Stimulated activated CD4-positive, alpha-beta T cell treated with anti-CD3 and anti-CD28 coated beads, Interleukin-2, amount 100 ng/mL, for 4 hours (primary cell): ENCODE measurements at regions not wholly inside any gene's neighbourhood (a gene's known extent, or its start where the extent isn't known, plus 50 kb on each side); places are given as distances from the start of the nearest gene placed in this dataset.

Experiments
- DNase-seq: peaks from one replicate; pipeline ENCODE4 v3.0.0-alpha.2; 2020; ENCODE audit warnings: low read depth

DNA sequence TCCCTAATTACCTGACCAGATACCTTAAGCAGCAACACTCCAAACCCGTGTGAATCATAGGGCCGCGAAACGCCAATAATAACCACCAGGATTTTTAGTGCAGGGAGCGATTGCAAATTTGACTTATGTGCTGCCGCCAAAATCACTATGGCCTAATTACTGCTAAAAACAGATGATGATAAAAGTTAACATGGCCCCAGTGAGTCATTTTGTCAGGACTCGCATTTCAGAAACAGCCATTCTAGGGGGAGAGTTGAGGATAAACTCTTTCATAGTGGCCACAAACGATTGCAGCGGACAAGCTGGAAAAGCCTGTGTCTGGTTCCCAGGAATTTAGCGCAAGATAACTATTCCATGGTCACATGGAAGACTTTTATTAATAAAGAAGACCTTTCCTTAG, 103.4 kb downstream of the HLX start:
- no peak for DNase-seq

DNA sequence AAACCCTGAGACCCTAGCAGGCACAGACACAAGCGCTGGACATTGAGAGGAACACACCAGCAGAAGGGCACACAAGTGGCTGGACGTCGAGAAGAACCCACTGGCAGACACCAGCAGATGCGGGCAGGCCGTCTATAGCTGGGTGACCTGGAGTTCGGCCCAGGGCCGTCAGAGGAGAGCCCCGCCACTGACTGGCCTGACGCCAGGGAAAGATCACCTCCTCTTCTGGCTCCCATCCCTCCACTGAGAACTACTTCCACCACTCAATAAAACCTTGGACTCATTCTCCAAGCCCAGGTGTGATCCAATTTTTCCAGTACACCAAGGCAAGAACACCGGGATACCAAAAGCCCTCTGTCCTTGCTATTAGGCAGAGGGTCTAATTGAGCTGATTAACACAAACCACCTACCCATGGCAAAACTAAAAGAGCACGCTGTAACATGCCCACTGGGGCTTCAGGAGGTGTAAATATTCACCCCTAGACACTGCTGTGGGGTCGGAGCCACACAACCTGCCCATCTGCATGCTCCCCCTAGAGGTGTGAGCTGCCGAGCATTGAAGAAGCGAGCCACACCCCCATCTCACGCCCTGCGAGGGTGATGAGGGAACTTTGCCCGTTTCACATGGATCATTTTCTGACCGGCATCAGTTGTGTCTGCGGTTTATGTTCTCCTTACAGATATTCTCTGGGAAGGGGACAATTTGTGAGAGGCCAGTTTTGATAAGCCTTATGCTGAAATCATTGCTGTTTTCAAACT, 104.8 kb downstream of the HLX start:
- DNase-seq, result no peak

DNA sequence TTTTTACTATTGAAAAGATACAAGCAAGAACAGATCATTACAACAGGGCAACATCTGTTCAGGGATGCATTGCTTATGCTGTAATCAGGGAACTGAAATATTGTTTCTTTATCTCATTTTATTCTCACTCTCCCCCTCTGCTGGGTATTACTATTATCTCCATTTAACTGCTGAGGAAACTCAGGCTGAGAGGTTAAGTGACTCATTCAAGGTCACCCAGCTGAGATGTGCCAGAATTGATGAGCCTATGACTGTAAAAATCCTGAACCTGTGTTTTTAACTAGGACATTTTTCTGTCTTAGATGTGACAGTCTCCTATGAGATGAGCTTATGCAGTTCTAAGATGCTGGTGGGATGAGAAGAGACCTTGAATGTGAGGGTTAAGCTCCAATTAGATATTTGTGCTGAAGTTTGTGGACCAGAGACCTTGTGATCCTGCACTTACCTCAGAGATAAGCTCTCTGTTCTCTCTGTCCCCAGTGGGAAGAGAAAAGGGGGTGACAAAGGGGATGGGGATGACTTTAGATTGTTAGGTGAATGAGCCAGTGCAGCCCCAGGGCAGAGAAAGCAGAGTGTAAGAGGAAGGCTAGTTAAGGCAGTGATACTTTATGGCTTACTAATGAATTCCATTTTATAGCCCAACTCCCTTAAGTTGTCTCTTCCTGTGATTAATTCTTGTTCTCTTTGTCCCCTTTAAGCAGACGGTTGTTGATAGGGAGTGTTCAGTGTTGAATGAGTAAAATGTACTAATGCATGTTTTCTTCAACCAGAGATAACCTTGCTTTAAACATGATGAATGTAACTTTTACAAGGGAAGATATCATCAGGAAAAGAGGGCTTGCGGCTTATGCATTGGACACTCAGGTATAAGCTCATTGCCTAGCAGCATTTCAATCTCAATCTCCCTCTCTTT, 111.4 kb downstream of the HLX start:
- DNase-seq, result no peak

DNA sequence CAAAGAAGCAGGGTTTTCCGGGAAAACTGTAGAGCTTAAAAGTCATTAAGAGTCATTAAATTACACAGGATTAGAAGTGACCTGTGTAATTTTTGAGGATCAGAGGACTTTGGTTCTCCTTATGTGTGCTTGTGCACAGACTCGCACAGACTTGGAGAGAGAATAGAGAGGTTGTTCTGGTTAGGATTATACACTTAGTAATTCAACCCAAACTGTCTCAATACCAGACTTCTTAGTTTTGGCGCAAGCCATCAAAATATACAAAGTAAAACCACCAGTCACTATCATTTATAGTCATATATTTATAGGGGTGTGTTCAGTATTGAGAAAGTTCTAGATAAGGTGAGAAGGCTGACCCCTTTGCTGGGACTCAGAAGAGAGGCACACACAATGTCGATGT, 112.3 kb downstream of the HLX start:
- no peak for DNase-seq

DNA sequence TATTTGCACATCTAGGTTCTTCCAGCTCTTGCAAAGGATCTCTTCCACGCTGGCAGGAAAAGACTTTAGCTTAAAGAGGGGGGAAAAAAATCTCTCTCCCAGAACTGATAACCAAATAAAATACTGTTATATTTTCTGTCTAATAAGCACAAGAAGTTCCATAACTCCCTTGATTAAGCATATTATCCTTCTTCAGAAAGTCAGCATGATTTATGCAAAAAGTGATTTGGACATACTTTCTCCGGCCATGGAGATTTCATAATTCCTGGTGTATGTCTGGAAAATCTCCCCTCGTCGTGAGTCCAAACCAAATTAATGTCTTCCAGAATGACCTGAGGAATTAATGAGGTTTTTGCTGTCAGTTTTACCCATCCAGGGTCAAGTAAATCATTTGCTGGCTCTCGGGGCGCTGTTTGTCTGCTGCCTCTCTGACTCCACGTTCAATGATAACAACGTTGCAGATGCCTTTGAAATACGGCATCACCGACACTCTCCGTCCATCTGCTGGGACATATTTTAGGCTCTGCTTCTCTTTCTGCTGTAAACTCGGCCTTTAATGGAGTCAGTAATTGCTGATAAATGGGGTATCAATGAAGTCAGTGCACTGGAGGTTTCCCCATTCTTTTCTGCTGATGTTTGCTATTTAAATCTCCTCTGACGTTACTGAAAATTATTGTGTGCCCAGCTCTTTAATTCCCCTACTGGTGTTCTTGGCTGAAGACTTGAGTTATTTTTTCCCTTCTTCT, 112.9 kb downstream of the HLX start:
- DNase-seq, result no peak

DNA sequence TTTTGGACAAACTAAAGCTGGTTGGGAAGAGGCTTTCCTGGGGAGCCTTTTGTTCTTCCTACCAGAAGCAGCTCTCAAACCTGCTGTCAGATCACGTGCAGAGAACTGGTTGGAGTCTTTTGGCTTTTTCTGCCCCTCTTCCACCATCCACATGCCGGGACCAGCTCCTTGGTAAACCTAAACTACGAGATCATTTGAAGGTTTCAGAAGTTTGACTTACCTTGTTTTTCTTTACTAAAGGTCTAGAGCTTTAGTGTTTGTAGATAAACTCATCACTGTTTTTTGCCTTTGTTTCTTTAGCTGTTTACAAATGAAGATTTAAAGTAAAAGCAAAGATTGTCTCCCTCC, 113.4 kb downstream of the HLX start:
- DNase-seq, result no peak

DNA sequence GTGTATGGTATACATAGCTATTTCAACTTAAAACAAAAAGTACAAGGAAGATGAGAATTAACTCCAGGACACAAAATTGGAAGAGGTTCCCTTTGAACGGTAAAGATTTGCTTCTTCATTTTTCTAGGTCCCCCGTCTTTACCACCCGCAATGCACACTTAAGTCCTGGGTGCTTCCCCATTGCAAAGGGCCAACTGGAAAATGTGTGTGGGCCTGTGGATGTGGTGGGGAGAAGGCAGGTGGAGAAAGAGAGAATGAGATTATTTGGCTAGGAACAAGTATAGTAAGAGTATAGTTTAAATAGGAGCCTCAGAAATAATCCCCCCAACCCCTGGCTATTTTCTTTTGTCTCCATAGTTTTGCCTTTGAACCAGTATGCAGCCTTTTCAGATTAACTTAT, 115.4 kb downstream of the HLX start:
- no peak for DNase-seq

DNA sequence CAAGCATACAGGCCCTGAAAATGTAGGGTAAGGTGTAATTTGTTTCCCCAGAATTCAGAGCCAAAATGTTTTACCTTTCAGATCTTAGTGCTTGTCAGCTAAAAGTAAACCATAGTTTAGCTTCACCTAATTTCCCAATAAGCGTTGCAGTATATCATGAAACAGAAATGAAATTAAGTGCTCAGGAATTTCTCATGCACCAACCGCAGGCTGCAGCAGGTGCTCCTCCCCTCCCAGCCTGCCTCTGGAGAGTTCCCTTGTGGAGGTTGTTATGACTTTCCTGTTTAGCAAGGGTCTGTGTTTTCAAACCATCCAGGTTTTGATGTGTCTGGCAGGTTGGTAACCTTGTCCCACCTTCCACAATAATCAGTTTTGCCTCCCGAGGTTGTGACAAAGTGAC, 118.5 kb downstream of the HLX start:
- DNase-seq, result no peak

DNA sequence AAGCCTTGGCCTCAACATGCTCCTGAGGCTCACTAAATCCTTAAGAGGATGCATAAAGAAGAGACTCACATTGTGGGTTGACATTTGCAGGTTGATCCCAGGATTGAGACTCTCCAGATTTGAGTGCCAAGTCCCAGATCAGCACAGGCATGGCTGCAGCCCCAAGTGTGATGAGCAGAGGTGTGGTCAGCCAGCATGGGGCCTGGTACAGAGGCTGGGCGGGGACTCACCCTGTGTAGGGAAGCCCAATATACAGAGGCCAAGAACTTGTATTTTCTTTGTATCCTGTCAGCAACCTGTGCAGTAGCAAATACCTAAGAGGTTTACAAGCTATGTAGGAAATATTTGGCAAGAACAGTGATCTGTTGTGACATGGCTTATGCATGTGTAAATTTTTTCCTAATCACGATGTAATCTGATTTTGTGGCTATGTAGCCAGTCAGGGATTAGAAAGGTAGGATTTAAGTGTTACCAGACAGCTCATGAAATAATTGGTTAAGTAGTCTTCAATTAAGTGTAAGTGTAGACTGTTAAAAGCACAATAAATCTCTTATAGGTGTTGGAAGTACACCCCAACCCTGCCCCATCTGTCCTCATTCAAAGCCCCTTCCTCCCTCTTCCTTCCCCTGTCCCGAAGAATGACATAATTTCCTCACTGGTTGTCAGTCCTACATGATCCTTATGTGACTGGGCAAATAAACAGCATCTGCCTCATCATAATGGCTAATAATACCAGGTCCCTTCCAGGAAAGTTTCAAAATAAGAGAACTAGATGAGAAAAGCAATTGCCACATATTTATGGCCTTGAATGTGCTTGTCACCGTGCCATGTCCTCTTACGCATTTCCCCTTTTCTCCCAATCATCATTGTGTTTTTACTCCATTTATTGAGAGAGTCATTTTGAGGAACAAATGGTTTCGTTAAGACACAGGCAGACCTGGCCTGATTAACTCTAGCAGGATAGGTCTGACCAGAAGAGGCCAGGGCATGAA, 120.9 kb downstream of the HLX start:
- no peak for DNase-seq

DNA sequence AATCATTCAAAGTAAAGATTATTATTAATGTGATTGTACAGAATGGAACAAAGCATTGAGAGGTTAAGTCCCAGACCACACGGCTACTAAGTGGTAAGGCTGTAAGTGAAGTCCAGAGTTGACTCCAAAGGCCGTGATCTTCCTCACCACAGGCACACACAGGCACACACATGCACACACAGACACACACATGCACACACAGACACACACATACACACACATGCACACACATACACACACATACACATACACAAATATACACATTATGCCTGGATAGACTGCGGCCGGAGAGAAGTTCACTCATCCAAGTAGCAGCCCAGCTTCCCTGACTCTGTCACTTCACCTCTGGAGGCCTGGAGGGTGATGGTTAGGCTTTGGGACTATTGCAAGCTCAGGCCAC, 121.9 kb downstream of the HLX start:
- DNase-seq, result no peak

DNA sequence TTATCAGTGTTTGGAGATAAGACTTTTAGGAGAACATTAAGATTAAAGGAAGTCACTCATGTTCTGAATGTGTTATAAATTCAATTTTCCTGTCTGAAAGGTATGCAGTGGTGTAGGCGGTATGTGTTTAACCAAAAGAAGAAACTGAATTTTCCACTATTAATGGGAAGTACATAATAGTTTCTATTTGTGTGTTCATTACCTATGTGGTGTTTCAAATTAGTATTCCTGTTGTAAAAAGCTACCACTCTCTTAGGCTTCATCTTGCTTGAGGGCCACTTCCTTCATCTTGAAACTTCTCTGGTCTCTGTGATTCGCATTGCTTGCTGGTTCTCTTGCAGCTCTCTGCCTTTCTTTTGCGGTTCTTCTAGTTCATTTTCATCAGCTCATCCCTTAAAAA, 123.4 kb downstream of the HLX start:
- no peak for DNase-seq

DNA sequence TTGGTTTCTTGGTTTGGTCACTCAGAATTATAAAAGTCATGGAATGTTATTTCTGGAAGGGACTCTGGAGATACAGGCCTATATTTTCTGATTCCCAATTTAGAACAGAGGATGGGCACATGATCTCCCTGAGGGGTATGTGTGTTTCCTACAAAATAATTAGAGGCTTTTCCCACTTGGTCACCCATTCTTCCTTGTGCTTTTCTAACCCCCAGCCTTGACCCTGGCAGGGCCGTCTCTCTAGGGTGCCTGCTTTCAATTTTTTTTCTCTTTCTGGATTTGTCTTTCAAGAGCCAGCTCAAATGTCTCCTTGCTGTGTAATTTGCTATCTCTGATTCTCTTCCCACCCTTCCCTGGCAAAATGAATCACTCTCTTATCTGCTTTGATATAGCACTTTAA, 131.9 kb downstream of the HLX start:
- DNase-seq, result no peak

DNA sequence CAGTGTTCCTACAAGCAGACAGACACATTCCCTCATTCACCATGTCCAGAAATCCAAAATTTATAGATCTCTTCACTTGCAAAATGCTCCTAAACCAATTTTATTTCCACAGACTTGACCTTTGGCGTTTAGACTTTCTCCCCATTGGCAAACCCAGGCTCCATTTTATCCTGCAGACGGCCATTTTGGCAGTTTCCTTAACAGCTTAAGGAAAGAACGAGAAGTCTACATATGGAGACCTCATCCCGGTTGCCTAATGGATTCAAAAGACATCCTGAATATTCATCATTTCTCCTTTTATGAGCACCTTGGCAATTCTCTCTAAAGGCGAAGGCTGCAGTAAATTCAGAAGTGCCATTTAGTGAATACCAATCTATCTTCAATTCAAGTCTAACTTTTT, 132.9 kb downstream of the HLX start:
- DNase-seq, result no peak

DNA sequence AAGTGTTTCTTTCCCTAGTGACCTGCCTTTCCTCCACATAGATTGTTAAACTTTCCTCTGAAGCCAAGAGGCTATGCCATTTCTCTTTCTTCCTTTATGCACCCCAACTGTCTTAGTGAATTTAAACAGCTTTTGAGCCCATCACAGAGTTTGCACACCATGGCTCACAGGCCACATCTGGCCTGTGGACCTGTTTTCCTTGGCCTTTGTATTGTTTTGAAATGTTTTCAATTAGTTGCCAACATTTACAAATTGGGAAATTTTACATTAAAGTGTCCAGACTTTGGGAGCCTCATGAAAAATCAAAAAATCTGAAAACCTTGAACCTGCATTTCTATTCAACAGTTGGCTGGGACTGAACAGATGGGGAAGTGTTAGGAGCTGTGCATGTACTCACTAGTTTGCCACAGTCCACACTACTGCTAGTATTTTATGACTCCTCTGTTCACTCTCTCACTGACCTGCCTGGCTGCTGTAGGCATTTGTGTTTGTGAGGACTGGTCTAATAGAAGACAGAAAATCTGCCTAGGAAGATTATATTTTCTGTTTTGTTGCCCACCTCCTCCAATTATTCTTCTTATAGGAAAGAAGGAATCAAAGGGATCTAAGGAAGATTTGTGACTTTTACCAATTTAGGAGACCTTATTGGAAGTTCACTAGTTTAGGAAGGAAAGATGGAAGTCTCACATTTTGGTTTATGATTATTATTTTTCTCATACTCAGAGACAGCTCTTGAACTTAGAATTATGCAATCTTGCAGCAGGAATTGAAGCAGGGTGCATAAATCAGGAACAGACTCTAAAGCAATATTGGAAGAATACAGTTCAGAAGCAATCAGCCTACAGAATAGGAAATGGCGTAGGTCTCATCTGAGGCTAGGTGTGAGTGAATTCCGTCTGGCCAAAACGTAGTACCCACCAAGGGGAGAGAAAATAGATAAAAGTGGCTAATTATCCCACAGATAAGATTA, 134.7 kb downstream of the HLX start:
- DNase-seq, result no peak

DNA sequence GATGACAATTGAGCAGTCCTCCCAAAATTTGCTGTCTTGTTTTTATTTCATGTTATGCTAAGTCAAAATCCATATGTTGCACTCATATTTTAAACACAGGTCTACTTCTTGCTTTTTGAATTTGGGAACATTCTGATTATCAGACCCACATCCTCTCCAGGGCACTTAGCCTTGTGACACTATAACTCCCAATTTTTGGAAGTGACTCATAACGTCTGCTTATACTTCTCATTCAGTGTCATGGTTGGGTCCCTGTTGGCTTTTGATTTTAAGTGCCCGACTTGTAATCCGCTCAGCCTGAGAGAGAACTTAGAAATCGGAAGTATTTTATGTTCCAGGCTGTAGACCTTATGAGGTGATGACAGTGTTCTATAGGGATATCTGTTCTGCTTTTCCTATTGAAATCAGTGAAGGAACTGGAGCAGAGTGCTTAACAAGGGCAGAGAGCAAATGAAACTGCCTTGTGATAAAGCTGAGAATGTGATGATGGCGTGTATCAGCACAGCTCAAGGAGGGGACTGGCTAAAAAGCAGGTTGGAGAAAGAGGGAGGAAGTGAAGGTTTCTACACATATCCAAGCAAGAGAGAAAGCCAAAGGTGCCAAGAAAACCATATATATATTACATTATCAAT, 136.0 kb downstream of the HLX start:
- DNase-seq, result no peak

DNA sequence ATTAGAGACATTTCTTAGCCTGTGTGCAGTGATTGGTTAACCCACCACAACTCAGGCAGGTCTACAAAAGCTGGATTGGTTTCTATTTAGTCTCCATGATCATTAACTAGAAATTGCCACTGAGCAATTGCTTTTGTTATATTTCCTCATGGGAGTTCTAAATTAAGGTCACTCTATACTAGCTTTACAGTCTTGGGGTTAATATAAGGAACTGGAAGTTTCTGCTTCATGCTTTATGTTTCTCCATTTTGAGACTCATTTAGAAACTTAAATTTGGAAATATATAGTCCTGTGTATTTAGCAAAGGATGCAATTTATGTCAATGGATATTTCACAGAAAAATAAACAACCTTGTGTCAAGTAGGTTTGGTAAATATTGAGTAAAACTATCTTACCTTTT, 137.5 kb downstream of the HLX start:
- DNase-seq, result no peak

DNA sequence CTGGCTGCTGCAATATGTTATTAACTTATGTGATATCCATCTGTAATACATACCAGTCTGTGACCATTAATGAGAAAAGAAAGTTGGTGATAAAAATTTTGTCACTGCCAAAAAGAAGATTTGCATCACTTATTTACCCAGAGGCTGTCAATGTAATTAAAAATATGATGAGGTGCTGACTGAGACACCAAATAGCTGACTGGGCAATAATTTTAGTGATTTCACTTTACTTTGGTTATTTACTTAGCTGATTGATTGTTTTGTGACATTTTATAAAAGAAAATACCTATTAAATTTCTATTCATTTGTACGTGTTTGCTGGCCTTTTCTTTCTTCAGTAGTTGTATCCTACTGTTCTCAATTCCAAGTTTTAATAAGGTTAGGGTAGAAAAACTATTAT, 139.2 kb downstream of the HLX start:
- no peak for DNase-seq

DNA sequence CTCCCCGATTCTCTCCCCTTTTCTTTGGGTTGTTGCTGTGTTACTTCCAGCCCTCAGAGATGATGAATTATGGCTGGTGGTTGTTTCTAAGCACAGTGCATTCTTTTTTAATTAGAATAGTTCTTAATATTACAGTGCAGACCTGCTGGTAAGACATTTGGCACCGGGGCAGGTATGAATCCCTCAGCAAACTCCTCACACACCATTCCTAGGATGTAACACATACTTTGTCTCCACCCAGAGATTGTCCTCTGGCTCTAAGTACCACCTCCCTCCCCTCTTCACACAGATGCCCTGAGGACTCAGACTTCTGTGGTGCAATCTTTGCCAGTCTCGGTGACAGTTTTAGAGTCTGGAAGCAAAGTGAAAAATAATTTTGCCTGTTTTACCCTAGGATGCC, 143.1 kb downstream of the HLX start:
- no peak for DNase-seq

DNA sequence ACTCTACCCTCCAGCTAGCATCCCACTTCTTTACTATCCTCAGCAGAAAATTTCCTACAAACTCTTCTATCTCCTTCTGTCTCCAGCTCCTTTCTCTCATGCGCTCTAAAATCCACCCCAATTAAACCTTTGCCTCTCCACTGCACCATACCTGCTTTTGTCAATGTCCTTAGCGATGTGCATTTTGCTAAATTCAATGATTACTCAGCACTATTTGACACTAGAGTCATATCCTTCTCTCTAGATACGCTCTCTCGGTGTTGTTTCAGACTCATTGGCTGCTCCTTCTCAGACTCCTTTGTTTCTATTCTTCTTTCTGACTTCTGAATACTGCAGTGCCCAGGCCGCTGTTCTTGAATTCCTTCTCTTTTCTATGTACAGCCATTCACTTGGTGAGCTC, 144.2 kb downstream of the HLX start:
- no peak for DNase-seq

DNA sequence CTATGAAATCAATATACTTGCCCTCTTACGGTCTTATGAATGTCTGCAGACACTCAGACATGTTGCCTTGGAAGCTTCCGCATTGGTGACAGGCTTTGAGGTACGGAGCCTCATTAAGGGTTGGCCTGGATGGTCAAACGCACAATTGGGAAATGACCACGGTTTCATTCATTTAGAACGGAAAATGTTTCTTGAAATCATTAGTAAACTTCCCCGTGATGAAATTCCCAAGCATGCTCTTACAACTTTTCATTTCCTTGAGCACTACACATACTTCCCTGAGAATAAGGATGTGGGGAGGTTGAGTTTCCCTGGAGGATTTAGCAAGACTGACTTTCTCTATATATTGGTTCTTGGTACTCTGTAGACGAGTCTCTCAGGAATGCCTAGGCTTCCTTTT, 146.3 kb downstream of the HLX start:
- DNase-seq, result no peak
